OCI-LY3 (cell line): ENCODE measurements at regions not wholly inside any gene's neighbourhood (a gene's known extent, or its start where the extent isn't known, plus 50 kb on each side); places are given as distances from the start of the nearest gene placed in this dataset.

ENCODE experiments used
- H2AFZ ChIP-seq: fragments of 200-600, 300-600 bp; shearing (Covaris generic); 2 replicates; pipeline ENCODE4 v1.6.0; 2014; ENCODE audit warnings: antibody characterized with exemption, low read depth, low read length
- H3K27ac ChIP-seq: fragments of 200-600, 300-600 bp; sonication (generic); 2 replicates; pipeline ENCODE4 v1.5.1; 2014; ENCODE audit warnings: mild to moderate bottlenecking, low read length, moderate library complexity, mixed read lengths
- H3K27me3 ChIP-seq: fragments of 200-600, 300-600 bp; sonication (generic); 2 replicates; pipeline ENCODE4 v1.6.1; 2014; ENCODE audit warnings: low read depth, low read length, mixed read lengths
- H3K36me3 ChIP-seq: fragments of 200-600, 300-600 bp; sonication (generic); replicated peaks from 2 replicates; pipeline ENCODE3; 2014; ENCODE audit warnings: low read depth, low read length, mixed read lengths
- H3K4me1 ChIP-seq: fragments of 300-600, 200-600 bp; sonication (generic); 2 replicates; pipeline ENCODE4 v1.6.1; 2014; ENCODE audit warnings: low read length, mixed read lengths
- H3K4me2 ChIP-seq: fragments of 200-600, 300-600 bp; sonication (generic); 2 replicates; pipeline ENCODE4 v1.6.1; 2014; ENCODE audit warnings: low read length, mixed read lengths
- H3K4me3 ChIP-seq: fragments of 300-600, 200-600 bp; sonication (generic); 2 replicates; pipeline ENCODE4 v1.5.1; 2014; ENCODE audit warnings: antibody characterized with exemption, mild to moderate bottlenecking, low read length, moderate library complexity
- H3K79me2 ChIP-seq: fragments of 300-600, 200-600 bp; shearing (Covaris generic); 2 replicates; pipeline ENCODE4 v1.6.1; 2014; ENCODE audit warnings: mild to moderate bottlenecking, low read length, mixed read lengths
- H3K9ac ChIP-seq: fragments of 300-600, 200-600 bp; shearing (Covaris generic); 2 replicates; pipeline ENCODE4 v1.6.0; 2014; ENCODE audit warnings: mild to moderate bottlenecking, low read length, moderate library complexity
- H3K9me3 ChIP-seq: fragments of 200-600, 300-600 bp; shearing (Covaris generic); 2 replicates; pipeline ENCODE4 v1.6.1; 2014; ENCODE audit warnings: low read length, mixed read lengths; ENCODE audit not compliant: insufficient read depth
- H4K20me1 ChIP-seq: fragments of 200-600, 300-600 bp; sonication (generic); 2 replicates; pipeline ENCODE4 v1.6.1; 2016; ENCODE audit warnings: low read length, mixed read lengths; ENCODE audit not compliant: insufficient read depth
- EZH2phosphoT487 ChIP-seq: fragments of 200-600 bp; shearing (Covaris generic); IDR thresholded peaks from 2 replicates; pipeline ENCODE4 v1.6.1; 2018; ENCODE audit warnings: antibody characterized with exemption, mixed run types, low read depth
- TF ChIP-seq, protein P1 (sequence below): fragments of 200-600, 300-600 bp; sonication (generic); IDR thresholded peaks from 2 replicates; pipeline ENCODE4 v1.5.1; 2014; ENCODE audit warnings: antibody characterized with exemption, low read length, low read depth

DNA sequence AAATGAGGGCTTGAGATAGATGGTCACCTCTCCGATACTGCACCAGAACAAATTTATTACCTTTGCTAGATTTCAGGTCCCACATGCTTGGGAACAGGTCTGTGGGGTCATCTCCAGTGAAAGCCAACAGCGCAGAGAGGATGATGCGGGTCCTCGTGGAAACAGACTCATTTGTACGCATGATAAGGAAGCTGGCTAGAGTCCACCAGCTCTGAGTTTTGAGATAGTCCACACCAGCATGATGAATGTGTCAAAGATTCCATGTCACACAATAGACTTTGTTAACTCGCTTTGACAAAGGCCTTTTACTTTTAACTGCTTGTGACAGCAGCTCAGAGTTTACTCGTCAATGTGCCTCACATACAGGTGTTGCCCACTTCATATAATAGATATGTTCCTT lies 105.4 kb upstream of the TBCA start:
- Histone ChIP-seq H3K4me3 (no peak overlapping the region), H3K9ac (no peak overlapping the region), H4K20me1 (no peaks in the 10 kb centered on the region), H3K4me1 (peaks cover 12% of the 10 kb centered on the region), H3K79me2 (no peaks in the 10 kb centered on the region), H3K27ac (no peak overlapping the region), H2AFZ (no peak overlapping the region), H3K9me3 (no peaks in the 10 kb centered on the region), H3K27me3 (no peaks in the 10 kb centered on the region), H3K4me2 (no peak overlapping the region), H3K36me3 (no peaks in the 10 kb centered on the region)
- no peak for TF ChIP-seq EZH2phosphoT487
- TF ChIP-seq, protein P1, sequence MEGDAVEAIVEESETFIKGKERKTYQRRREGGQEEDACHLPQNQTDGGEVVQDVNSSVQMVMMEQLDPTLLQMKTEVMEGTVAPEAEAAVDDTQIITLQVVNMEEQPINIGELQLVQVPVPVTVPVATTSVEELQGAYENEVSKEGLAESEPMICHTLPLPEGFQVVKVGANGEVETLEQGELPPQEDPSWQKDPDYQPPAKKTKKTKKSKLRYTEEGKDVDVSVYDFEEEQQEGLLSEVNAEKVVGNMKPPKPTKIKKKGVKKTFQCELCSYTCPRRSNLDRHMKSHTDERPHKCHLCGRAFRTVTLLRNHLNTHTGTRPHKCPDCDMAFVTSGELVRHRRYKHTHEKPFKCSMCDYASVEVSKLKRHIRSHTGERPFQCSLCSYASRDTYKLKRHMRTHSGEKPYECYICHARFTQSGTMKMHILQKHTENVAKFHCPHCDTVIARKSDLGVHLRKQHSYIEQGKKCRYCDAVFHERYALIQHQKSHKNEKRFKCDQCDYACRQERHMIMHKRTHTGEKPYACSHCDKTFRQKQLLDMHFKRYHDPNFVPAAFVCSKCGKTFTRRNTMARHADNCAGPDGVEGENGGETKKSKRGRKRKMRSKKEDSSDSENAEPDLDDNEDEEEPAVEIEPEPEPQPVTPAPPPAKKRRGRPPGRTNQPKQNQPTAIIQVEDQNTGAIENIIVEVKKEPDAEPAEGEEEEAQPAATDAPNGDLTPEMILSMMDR, result no peak

DNA sequence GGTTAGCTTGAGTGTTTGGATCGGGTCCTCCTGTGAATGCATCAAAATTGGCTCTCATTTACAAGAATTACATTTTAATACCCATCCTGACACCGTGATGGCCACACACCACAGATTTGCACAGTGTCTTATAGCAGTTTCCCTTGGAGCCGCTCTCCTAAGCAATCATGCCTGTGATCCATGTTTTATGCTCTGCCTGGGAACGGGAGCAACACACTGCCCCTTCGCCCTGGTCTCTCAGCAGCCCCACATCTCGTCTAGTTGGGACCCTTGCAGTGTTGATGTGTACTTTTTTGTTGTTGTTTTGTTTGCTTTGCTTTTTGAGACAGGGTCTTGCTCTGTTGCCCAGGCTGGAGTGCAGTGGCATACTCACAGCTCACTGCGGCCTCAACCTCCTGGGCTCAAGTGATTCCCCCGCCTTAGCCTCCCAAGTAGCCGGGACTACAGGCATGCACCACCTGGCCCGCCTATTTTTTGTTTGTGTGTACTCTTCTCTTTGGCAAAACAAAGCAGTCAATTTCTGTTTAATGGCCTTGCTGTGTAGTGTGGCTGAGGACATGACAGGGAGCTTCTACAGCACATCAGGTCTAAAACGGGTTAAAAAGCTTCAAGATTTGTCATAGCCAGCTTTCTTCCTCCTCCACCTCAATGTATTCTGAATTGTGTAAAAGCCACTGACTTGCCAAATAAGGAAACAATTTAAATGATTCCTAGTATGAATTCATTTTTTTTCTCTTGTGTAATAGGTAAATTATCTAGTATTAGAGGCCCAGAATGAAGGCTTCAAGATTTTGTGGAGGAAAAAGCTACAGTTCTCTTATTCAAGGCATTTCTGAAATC lies 101.6 kb upstream of the TBCA start:
- Histone ChIP-seq H3K4me3 (no peak overlapping the region), H3K4me1 (peaks cover 12% of the 10 kb centered on the region), H3K4me2 (no peak overlapping the region), H4K20me1 (no peaks in the 10 kb centered on the region), H3K9me3 (no peaks in the 10 kb centered on the region), H3K36me3 (no peaks in the 10 kb centered on the region), H3K27me3 (no peaks in the 10 kb centered on the region), H3K9ac (no peak overlapping the region), H3K79me2 (no peaks in the 10 kb centered on the region), H3K27ac (no peak overlapping the region), H2AFZ (no peak overlapping the region)
- TF ChIP-seq, protein P1, result no peak
- TF ChIP-seq EZH2phosphoT487, result no peak

DNA sequence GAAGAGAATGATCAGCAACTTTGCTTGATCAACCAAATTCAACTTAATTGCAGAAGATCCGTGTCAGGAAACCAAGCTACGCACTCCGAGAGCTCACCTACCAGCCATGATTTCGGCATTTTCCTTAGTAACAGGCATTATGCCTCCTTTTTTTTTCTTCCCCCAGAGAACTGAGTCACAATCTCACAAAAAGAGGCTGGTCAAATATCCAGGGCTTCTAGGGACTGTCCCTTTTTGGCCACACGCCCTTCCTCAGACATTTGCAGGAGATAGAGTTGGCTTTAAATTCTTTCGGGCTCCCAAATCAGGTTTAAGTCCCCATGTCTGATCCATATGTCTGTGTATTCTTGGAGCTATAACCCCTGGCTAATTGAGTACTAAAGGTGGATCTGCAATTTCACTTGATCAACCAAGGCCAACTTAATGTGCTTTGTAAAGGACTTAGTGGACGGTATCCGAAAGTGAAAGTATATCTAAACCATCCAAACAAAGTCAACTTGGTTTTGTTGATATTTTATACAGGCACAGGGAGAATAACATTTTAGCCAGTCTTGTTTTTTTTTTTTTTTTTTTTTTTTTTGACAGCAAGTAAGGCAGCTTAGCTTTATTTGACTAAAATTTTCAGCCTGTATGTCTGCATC lies 100.8 kb upstream of the TBCA start:
- Histone ChIP-seq H3K27ac (no peak overlapping the region), H3K9ac (no peak overlapping the region), H2AFZ (no peak overlapping the region), H3K79me2 (no peaks in the 10 kb centered on the region), H3K27me3 (no peaks in the 10 kb centered on the region), H3K4me2 (no peak overlapping the region), H3K36me3 (no peaks in the 10 kb centered on the region), H3K9me3 (no peaks in the 10 kb centered on the region), H4K20me1 (no peaks in the 10 kb centered on the region), H3K4me3 (no peak overlapping the region), H3K4me1 (peaks cover 12% of the 10 kb centered on the region)
- TF ChIP-seq, protein P1, result no peak
- no peak for TF ChIP-seq EZH2phosphoT487

DNA sequence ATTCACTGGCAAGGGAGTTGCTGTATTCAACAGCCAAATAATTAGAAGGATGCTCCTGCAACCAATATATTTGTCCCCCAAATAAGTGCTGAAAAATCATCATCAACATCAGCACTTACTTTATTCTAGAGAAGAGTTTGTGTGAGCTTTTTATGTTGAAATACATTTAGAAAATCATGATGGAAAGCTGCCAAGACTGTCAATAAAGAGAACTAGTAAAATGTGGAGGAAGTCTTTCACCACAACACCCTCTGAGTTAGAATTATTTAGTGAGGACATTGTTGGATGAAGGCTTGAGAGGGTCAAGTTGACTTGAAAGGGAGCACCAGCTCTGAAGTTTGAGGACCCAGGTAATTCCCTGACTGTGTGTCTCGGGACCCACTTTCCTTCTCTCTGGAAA lies 100.2 kb upstream of the TBCA start:
- no peak for TF ChIP-seq EZH2phosphoT487
- H3K4me3 ChIP-seq, result no peak overlapping the region
- H3K4me2 ChIP-seq, result no peak overlapping the region
- H3K9me3 ChIP-seq, result no peaks in the 10 kb centered on the region
- H4K20me1 ChIP-seq, result no peaks in the 10 kb centered on the region
- peaks cover 12% of the 10 kb centered on the region for H3K4me1 ChIP-seq
- no peak overlapping the region for H3K9ac ChIP-seq
- H3K79me2 ChIP-seq, result no peaks in the 10 kb centered on the region
- H3K36me3 ChIP-seq, result no peaks in the 10 kb centered on the region
- H2AFZ ChIP-seq, result no peak overlapping the region
- H3K27ac ChIP-seq, result no peak overlapping the region
- H3K27me3 ChIP-seq, result no peaks in the 10 kb centered on the region
